Osteoblast (primary cell): ENCODE measurements at regions not wholly inside any gene's neighbourhood (a gene's known extent, or its start where the extent isn't known, plus 50 kb on each side); places are given as distances from the start of the nearest gene placed in this dataset.

ENCODE experiments used
- DNase-seq: peaks from one replicate; pipeline ENCODE4 v3.0.0; 2011; ENCODE audit warnings: low spot score, mixed read lengths; ENCODE audit not compliant: insufficient read length; ENCODE audit errors: missing footprints
- H2AFZ ChIP-seq: 2 replicates; pipeline ENCODE4 v1.6.0; 2011; ENCODE audit warnings: mild to moderate bottlenecking, low read length
- H3K27ac ChIP-seq: 2 replicates; pipeline ENCODE4 v1.5.1; 2011; ENCODE audit warnings: mild to moderate bottlenecking, low read depth, low read length, moderate library complexity
- H3K27me3 ChIP-seq: 2 replicates; pipeline ENCODE4 v1.6.0; 2012; ENCODE audit warnings: mild to moderate bottlenecking, control low read depth, inconsistent platforms, low read length, moderate library complexity; ENCODE audit not compliant: insufficient read depth
- H3K36me3 ChIP-seq: 2 replicates; pipeline ENCODE4 v1.5.1; 2011; ENCODE audit warnings: mild to moderate bottlenecking, low read length, control low read depth, moderate library complexity; ENCODE audit not compliant: insufficient read depth
- H3K4me1 ChIP-seq: 2 replicates; pipeline ENCODE4 v1.5.1; 2011; ENCODE audit warnings: mild to moderate bottlenecking, low read length, control low read depth, moderate library complexity; ENCODE audit not compliant: insufficient read depth
- H3K4me2 ChIP-seq: 2 replicates; pipeline ENCODE4 v1.6.0; 2011; ENCODE audit warnings: mild to moderate bottlenecking, low read length; ENCODE audit not compliant: insufficient read depth
- H3K4me3 ChIP-seq: fragments of 200-600 bp; sonication (generic); 3 replicates; pipeline ENCODE4 v1.5.1; 2012; ENCODE audit warnings: mild to moderate bottlenecking, low read length, inconsistent platforms; ENCODE audit not compliant: insufficient read depth
- H3K79me2 ChIP-seq: 2 replicates; pipeline ENCODE4 v1.6.0; 2012; ENCODE audit warnings: mild to moderate bottlenecking, low read length, control low read depth, inconsistent platforms; ENCODE audit not compliant: insufficient read depth
- H3K9me3 ChIP-seq: 2 replicates; pipeline ENCODE4 v1.5.1; 2011; ENCODE audit warnings: low read depth, low read length, control low read depth
- H4K20me1 ChIP-seq: 2 replicates; pipeline ENCODE4 v1.6.0; 2012; ENCODE audit warnings: mild to moderate bottlenecking, low read length, control low read depth; ENCODE audit not compliant: insufficient read depth
- CTCF ChIP-seq: IDR thresholded peaks from 2 replicates; pipeline ENCODE4 v1.5.1; 2011; ENCODE audit warnings: mild to moderate bottlenecking, low read depth, low read length, moderate library complexity; ENCODE audit errors: extremely low read depth

GRCh38 chr2:240287496-240288086 is 147.1 kb upstream of the OTOS start:
- Histone ChIP-seq H3K27me3 (peaks cover 8% of the 10 kb centered on the region), H3K4me1 (no peaks in the 10 kb centered on the region), H3K4me2 (no peak overlapping the region), H3K9me3 (no peaks in the 10 kb centered on the region), H4K20me1 (no peaks in the 10 kb centered on the region), H2AFZ (no peak overlapping the region), H3K79me2 (no peaks in the 10 kb centered on the region), H3K4me3 (no peak overlapping the region), H3K36me3 (no peaks in the 10 kb centered on the region), H3K27ac (no peak overlapping the region)
- TF ChIP-seq CTCF = no peak
- no peak for DNase-seq

GRCh38 chr2:240288087-240288521 is 147.4 kb upstream of the GPC1 start:
- Histone ChIP-seq H3K27me3 (peaks cover 8% of the 10 kb centered on the region), H3K4me1 (no peaks in the 10 kb centered on the region), H2AFZ (no peak overlapping the region), H3K36me3 (no peaks in the 10 kb centered on the region), H3K27ac (no peak overlapping the region), H4K20me1 (no peaks in the 10 kb centered on the region), H3K4me3 (no peak overlapping the region), H3K9me3 (no peaks in the 10 kb centered on the region), H3K79me2 (no peaks in the 10 kb centered on the region), H3K4me2 (no peak overlapping the region)
- DNase-seq = no peak
- no peak for TF ChIP-seq CTCF

DNA sequence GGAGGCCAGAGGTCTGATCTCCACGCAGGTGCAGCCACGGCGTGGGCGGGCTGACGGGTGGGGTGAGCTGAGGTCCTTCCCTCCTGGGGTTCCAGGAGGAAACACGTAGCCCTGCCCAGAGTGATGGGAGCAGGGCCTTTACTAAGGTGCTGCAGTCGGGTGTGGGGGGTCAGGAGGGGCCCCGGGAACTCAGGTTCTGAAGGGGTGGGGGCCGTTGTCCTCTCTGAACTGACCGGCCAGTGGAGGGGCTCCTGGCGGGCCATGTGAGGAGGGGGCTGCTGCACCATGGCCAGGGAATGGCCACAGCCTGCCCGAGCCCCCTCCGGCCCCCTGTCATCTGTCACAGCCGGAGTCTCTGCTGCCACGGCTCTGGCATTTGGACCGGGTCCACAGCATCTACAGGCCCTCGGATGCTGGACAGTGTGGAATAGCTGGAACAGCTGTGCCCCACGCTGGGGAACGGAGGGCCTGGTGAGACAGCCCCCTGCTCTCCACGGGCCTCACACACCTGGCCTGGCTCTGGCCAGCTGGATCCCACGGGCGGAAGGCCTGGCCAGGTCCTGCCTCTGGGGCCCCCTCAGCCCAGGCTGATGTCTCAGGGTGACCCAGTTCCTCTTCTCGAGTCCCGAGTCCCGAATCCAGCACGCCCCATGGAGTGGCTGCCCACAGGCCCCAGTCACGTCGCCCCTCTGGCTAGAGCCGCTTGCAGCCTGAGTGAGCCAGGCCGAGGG is 145.6 kb upstream of the GPC1 start:
- H3K4me2 ChIP-seq = no peak overlapping the region
- TF ChIP-seq CTCF = no peak
- H3K27ac ChIP-seq = no peak overlapping the region
- H4K20me1 ChIP-seq = no peaks in the 10 kb centered on the region
- peaks cover 8% of the 10 kb centered on the region for H3K27me3 ChIP-seq
- no peak for DNase-seq
- no peaks in the 10 kb centered on the region for H3K9me3 ChIP-seq
- H3K79me2 ChIP-seq = no peaks in the 10 kb centered on the region
- no peak overlapping the region for H3K4me3 ChIP-seq
- H3K4me1 ChIP-seq = no peaks in the 10 kb centered on the region
- no peaks in the 10 kb centered on the region for H3K36me3 ChIP-seq
- no peak overlapping the region for H2AFZ ChIP-seq

- no peak for TF ChIP-seq CTCF
- DNase-seq = no peak
- no peak overlapping the region for H2AFZ ChIP-seq
These were observed 144.8 kb upstream of the GPC1 start for GRCh38 chr2:240290432-240291336.

More at GRCh38 chr2:240290432-240291336, 144.8 kb upstream of the GPC1 start:
- no peaks in the 10 kb centered on the region for H3K36me3 ChIP-seq
- no peaks in the 10 kb centered on the region for H4K20me1 ChIP-seq
- peaks cover 8% of the 10 kb centered on the region for H3K27me3 ChIP-seq
- no peaks in the 10 kb centered on the region for H3K9me3 ChIP-seq
- H3K4me3 ChIP-seq = no peak overlapping the region
- no peaks in the 10 kb centered on the region for H3K4me1 ChIP-seq
- H3K4me2 ChIP-seq = no peak overlapping the region
- H3K27ac ChIP-seq = no peak overlapping the region
- H3K79me2 ChIP-seq = no peaks in the 10 kb centered on the region
